ENCODE measurements at regions not wholly inside any gene's neighbourhood (a gene's known extent, or its start where the extent isn't known, plus 50 kb on each side); places are given as distances from the start of the nearest gene placed in this dataset.
A peak's percentile ranks its signal among the peaks of the same experiment; 100 is the strongest.

GRCh38 chr9:3006851-3007250 is 163.0 kb upstream of the PUM3 start:
- no peak for DNase-seq
- intact Hi-C loops (cut with DNase I) = no loop called here

- DNase-seq = no peak
- intact Hi-C loops (cut with DNase I) = no loop called here
These were observed 160.7 kb upstream of the PUM3 start for GRCh38 chr9:3004572-3004971.

GRCh38 chr9:3001311-3001710 is 157.4 kb upstream of the PUM3 start:
- intact Hi-C loops (cut with DNase I) = no loop called here
- no peak for DNase-seq

GRCh38 chr9:2992427-2992826 is 148.5 kb upstream of the PUM3 start:
- no peak for DNase-seq
- intact Hi-C loops (cut with DNase I) = no loop called here

GRCh38 chr9:2991292-2991691 is 147.4 kb upstream of the PUM3 start:
- intact Hi-C loops (cut with DNase I) = no loop called here
- peak in 5 of 42 donors; percentile 13 to 31 (median 19) for DNase-seq

- DNase-seq = peak in 23 of 42 donors; percentile 5 to 65 (median 29)
- intact Hi-C loops (cut with DNase I) = no loop called here
These were observed 143.8 kb upstream of the PUM3 start for GRCh38 chr9:2987679-2988078.

- no peak for DNase-seq
- intact Hi-C loops (cut with DNase I) = no loop called here
These were observed 141.4 kb upstream of the PUM3 start for GRCh38 chr9:2985343-2985742.

- intact Hi-C loops (cut with DNase I) = no loop called here
- peak in 8 of 42 donors; percentile 18 to 63 (median 25) for DNase-seq
These were observed 140.6 kb upstream of the PUM3 start for GRCh38 chr9:2984491-2984890.

GRCh38 chr9:2979957-2980610 is 136.2 kb upstream of the PUM3 start:
- intact Hi-C loops (cut with DNase I) = no loop called here
- no peak for DNase-seq

GRCh38 chr9:2972475-2972874 is 128.6 kb upstream of the PUM3 start:
- intact Hi-C loops (cut with DNase I) = no loop called here
- DNase-seq = no peak

- intact Hi-C loops (cut with DNase I) = no loop called here
- DNase-seq = no peak
These were observed 127.0 kb upstream of the PUM3 start for GRCh38 chr9:2970864-2971263.

GRCh38 chr9:2967766-2968165 is 123.9 kb upstream of the PUM3 start:
- no peak for DNase-seq
- intact Hi-C loops (cut with DNase I) = no loop called here

GRCh38 chr9:2966565-2967300 is 122.8 kb upstream of the PUM3 start:
- peak in 1 of 42 donors; percentile 3 for DNase-seq

GRCh38 chr9:2964470-2964869 is 120.6 kb upstream of the PUM3 start:
- DNase-seq = no peak
- intact Hi-C loops (cut with DNase I) = no loop called here

More at GRCh38 chr9:2966565-2967300, 122.8 kb upstream of the PUM3 start:
- intact Hi-C loops (cut with DNase I) = no loop called here

- intact Hi-C loops (cut with DNase I) = no loop called here
- DNase-seq = no peak
These were observed 119.4 kb upstream of the PUM3 start for GRCh38 chr9:2963307-2963706.

GRCh38 chr9:2962471-2963172 is 118.7 kb upstream of the PUM3 start:
- DNase-seq = no peak
- intact Hi-C loops (cut with DNase I) = no loop called here

- DNase-seq = no peak
- intact Hi-C loops (cut with DNase I) = no loop called here
These were observed 114.3 kb upstream of the PUM3 start for GRCh38 chr9:2958219-2958618.

GRCh38 chr9:2957656-2958200 is 113.8 kb upstream of the PUM3 start:
- DNase-seq = no peak
- intact Hi-C loops (cut with DNase I) = no loop called here

- intact Hi-C loops (cut with DNase I) = no loop called here
- no peak for DNase-seq
These were observed 111.7 kb upstream of the PUM3 start for GRCh38 chr9:2955575-2955974.

GRCh38 chr9:2939368-2939767 is 95.5 kb upstream of the PUM3 start:
- intact Hi-C loops (cut with DNase I) = no loop called here
- DNase-seq = no peak
